Spleen (tissue), 7 donors: ENCODE measurements at regions not wholly inside any gene's neighbourhood (a gene's known extent, or its start where the extent isn't known, plus 50 kb on each side); places are given as distances from the start of the nearest gene placed in this dataset.

ENCODE experiments used
- POLR2A ChIP-seq, 3 donors: fragments of 450-650 bp; IDR thresholded peaks; one replicate each; pipeline ENCODE4 v1.5.1; 2017; ENCODE audit warnings: antibody characterized with exemption in 3 of 3, mild to moderate bottlenecking in 1 of 3
- POLR2AphosphoS5 ChIP-seq, 3 donors: sonication (generic); formaldehyde crosslinking; IDR thresholded peaks; one replicate each; pipeline ENCODE4 v1.5.1; 2017; ENCODE audit warnings: antibody characterized with exemption in 3 of 3
- TF ChIP-seq, protein P1 (sequence below), 11 experiments: fragments of 200-600 bp in 7 of 11; fragments of 450-650 bp in 4 of 11; sonication (generic) in 4 of 11; IDR thresholded peaks in 8 of 11; conservative IDR thresholded peaks in 3 of 11; 1 replicate in 7 of 11; 2 replicates in 4 of 11; pipeline versions ENCODE4 v1.4.0 to v1.8.0; 2016 to 2021; ENCODE audit warnings: antibody characterized with exemption in 11 of 11, inconsistent platforms in 4 of 11, mild to moderate bottlenecking in 1 of 11
- donor health status: DM: no; HTN: no; CAD: no; lungs with moderate emphysema.
- donor health status: DM: no; HTN: no; CAD: no.
- donor health status: DM: no; HTN: no; CAD: no.

DNA sequence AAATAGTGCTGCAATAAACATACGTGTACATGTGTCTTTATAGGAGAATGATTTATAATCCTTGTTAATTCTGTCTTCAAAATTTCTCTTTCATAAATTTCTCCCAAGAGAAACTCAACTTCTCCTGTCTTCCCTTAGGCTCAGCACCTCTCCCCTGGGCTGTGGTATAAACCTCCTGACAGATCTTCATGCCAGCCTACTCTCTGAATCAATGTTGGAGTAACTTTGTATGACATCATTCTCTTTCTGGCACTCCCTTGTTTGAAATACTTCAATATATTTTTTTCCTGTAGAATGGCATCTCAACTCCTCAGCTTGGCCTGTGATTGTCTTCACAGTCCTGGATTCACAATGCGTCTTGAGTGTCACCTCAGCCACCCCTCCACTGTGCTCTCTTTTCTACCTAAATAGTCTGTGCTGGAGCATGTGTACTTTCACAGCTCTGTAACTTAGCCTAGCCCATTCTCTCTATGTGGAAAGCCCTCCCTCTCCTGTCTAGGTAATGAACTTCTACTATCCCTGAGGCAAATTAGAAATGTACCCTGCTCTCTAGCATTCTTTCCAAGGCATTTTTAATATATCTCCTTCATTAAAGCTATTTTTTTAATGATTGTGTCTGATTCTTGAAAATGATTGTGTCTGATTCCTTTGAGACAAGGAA lies 649.9 kb upstream of the FANCL start:
- TF ChIP-seq, protein P1, sequence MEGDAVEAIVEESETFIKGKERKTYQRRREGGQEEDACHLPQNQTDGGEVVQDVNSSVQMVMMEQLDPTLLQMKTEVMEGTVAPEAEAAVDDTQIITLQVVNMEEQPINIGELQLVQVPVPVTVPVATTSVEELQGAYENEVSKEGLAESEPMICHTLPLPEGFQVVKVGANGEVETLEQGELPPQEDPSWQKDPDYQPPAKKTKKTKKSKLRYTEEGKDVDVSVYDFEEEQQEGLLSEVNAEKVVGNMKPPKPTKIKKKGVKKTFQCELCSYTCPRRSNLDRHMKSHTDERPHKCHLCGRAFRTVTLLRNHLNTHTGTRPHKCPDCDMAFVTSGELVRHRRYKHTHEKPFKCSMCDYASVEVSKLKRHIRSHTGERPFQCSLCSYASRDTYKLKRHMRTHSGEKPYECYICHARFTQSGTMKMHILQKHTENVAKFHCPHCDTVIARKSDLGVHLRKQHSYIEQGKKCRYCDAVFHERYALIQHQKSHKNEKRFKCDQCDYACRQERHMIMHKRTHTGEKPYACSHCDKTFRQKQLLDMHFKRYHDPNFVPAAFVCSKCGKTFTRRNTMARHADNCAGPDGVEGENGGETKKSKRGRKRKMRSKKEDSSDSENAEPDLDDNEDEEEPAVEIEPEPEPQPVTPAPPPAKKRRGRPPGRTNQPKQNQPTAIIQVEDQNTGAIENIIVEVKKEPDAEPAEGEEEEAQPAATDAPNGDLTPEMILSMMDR (IDR thresholded peaks at IDR 0.05 in 8 of 11, conservative IDR thresholded peaks at IDR 0.05 in 3 of 11): no peak
- TF ChIP-seq POLR2A (IDR thresholded peaks at IDR 0.05) (no peak), POLR2AphosphoS5 (IDR thresholded peaks at IDR 0.05) (no peak)
